Ishikawa (cell line): ENCODE measurements at regions not wholly inside any gene's neighbourhood (a gene's known extent, or its start where the extent isn't known, plus 50 kb on each side); places are given as distances from the start of the nearest gene placed in this dataset.

Experiments used
- CEBPB ChIP-seq: IDR thresholded peaks from 2 replicates; pipeline ENCODE4 v1.6.1; 2012
- CREB1 ChIP-seq: IDR thresholded peaks from 2 replicates; pipeline ENCODE4 v1.6.1; 2012; ENCODE audit warnings: low read depth
- EGR1 ChIP-seq: IDR thresholded peaks from 2 replicates; pipeline ENCODE4 v1.6.1; 2012
- EP300 ChIP-seq: IDR thresholded peaks from 2 replicates; pipeline ENCODE4 v1.6.1; 2012; ENCODE audit warnings: borderline replicate concordance
- FOXM1 ChIP-seq: IDR thresholded peaks from 2 replicates; pipeline ENCODE4 v1.6.1; 2012; ENCODE audit warnings: low read depth, borderline replicate concordance
- MAX ChIP-seq: IDR thresholded peaks from 2 replicates; pipeline ENCODE4 v1.6.1; 2012
- NFIC ChIP-seq: IDR thresholded peaks from 2 replicates; pipeline ENCODE4 v1.6.1; 2012
- RAD21 ChIP-seq: IDR thresholded peaks from 2 replicates; pipeline ENCODE4 v1.6.1; 2012; ENCODE audit warnings: low read depth
- REST ChIP-seq: IDR thresholded peaks from 2 replicates; pipeline ENCODE4 v1.6.1; 2012; ENCODE audit warnings: low read depth, mild to moderate bottlenecking
- TAF1 ChIP-seq: IDR thresholded peaks from 2 replicates; pipeline ENCODE4 v1.6.1; 2012; ENCODE audit warnings: low read depth, mild to moderate bottlenecking
- TCF12 ChIP-seq: IDR thresholded peaks from 2 replicates; pipeline ENCODE4 v1.6.1; 2012; ENCODE audit warnings: low read depth
- TEAD4 ChIP-seq: IDR thresholded peaks from 2 replicates; pipeline ENCODE4 v1.6.1; 2012
- USF1 ChIP-seq: IDR thresholded peaks from 2 replicates; pipeline ENCODE4 v1.6.1; 2012
- YY1 ChIP-seq: IDR thresholded peaks from 2 replicates; pipeline ENCODE4 v1.6.1; 2012; ENCODE audit warnings: low read depth
- ZBTB7A ChIP-seq: IDR thresholded peaks from 2 replicates; pipeline ENCODE4 v1.6.1; 2012; ENCODE audit warnings: low read depth

GRCh38 chr18:961644-962355 lies 57.1 kb downstream of the ADCYAP1 start:
- TF ChIP-seq USF1 = no peak
- peak; percentile 62 for TF ChIP-seq RAD21

GRCh38 chr18:963276-963675 lies 58.6 kb downstream of the ADCYAP1 start:
- TF ChIP-seq USF1 (no peak), TEAD4 (no peak)

- TF ChIP-seq TEAD4 = no peak
- TF ChIP-seq FOXM1 = no peak
- TF ChIP-seq CEBPB = no peak
- no peak for TF ChIP-seq MAX
- no peak for TF ChIP-seq YY1
- no peak for TF ChIP-seq USF1
- TF ChIP-seq NFIC = no peak
- TF ChIP-seq EP300 = no peak
- no peak for TF ChIP-seq REST
- no peak for TF ChIP-seq TAF1
- TF ChIP-seq RAD21 = no peak
- no peak for TF ChIP-seq TCF12
- no peak for TF ChIP-seq ZBTB7A
- TF ChIP-seq CREB1 = no peak
- no peak for TF ChIP-seq EGR1
Observed at GRCh38 chr18:965921-966758, 61.5 kb downstream of the ADCYAP1 start.

GRCh38 chr18:966759-967576 lies 62.3 kb downstream of the ADCYAP1 start:
- TF ChIP-seq USF1 = no peak
- no peak for TF ChIP-seq MAX
- no peak for TF ChIP-seq TCF12
- no peak for TF ChIP-seq CREB1
- no peak for TF ChIP-seq FOXM1
- no peak for TF ChIP-seq YY1
- no peak for TF ChIP-seq CEBPB
- no peak for TF ChIP-seq REST
- TF ChIP-seq TAF1 = no peak
- no peak for TF ChIP-seq EGR1
- TF ChIP-seq EP300 = no peak
- TF ChIP-seq NFIC = no peak
- no peak for TF ChIP-seq ZBTB7A
- TF ChIP-seq TEAD4 = no peak
- TF ChIP-seq RAD21 = no peak
